ENCODE measurements at regions not wholly inside any gene's neighbourhood (a gene's known extent, or its start where the extent isn't known, plus 50 kb on each side); places are given as distances from the start of the nearest gene placed in this dataset.

DNA sequence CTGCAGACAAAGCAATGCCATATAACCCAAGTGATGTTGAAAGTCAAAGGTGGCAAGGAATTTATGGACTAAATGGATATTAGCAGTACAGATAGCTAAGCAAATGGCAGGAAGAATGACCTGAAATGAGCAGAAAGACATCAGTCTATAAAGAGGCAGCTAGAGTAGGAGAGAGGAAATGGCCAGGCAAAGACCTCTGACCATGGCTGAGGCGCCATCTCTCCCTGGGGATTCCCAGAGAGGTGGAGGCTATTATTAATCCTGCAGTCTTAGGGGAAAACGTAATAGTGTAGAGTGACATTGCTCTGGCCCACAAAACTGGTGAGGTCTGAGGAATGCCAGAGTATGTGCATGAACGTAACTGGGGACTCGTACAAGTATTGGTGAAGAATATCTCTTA lies 563.6 kb upstream of the PRMT6 start:
- in situ Hi-C loops (cut with HindIII; ENCODE audit: extremely low pct_ligation_motif_present, low pct_unique_long_range_greater_than_20kb): no loop called here

More for the DNA sequence above, 563.6 kb upstream of the PRMT6 start:
- TF ChIP-seq ATF7 (IDR thresholded peaks at IDR 0.05) (no peak), ATF7 (CRISPR knock-in tag; IDR thresholded peaks at IDR 0.05) (no peak), CHCHD3 (CRISPR knock-in tag; IDR thresholded peaks at IDR 0.05) (no peak), SP1 (IDR thresholded peaks at IDR 0.05) (no peak), SP1 (CRISPR knock-in tag; IDR thresholded peaks at IDR 0.05) (no peak), ARID4A (CRISPR knock-in tag; IDR thresholded peaks at IDR 0.05; ENCODE audit: borderline replicate concordance) (no peak), ZNF574 (CRISPR knock-in tag; IDR thresholded peaks at IDR 0.05) (no peak), ARHGAP35 (CRISPR knock-in tag; IDR thresholded peaks at IDR 0.05; ENCODE audit: borderline replicate concordance) (no peak), ZBTB37 (CRISPR knock-in tag; IDR thresholded peaks at IDR 0.05) (no peak)
- TF ChIP-seq, protein P1, sequence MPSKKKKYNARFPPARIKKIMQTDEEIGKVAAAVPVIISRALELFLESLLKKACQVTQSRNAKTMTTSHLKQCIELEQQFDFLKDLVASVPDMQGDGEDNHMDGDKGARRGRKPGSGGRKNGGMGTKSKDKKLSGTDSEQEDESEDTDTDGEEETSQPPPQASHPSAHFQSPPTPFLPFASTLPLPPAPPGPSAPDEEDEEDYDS (CRISPR knock-in tag; IDR thresholded peaks at IDR 0.05): no peak
- Histone ChIP-seq H3K36me3 (replicated peaks in 1 of 2; ENCODE audit: control insufficient read depth in 1 of 2, insufficient read depth in 2 of 2, low read length in 2 of 2) (no peaks in the 10 kb centered on the region), H2AFZ (ENCODE audit: low read length) (peak overlapping the region; percentile 15), H3K9me3 (ENCODE audit: low read length) (peaks cover 62% of the 10 kb centered on the region), H3K79me2 (ENCODE audit: insufficient read depth, low read length) (no peaks in the 10 kb centered on the region), H3K27me3 (ENCODE audit: control insufficient read depth in 1 of 2, insufficient read depth in 2 of 2, low read length in 2 of 2) (no peaks in the 10 kb centered on the region; a peak in 1 of 5 replicates), H4K20me1 (ENCODE audit: insufficient read depth, low read length) (no peaks in the 10 kb centered on the region), H3K4me1 (ENCODE audit: insufficient read depth, low read length) (no peaks in the 10 kb centered on the region), H3K9ac (ENCODE audit: insufficient read depth, low read depth, low read length) (no peak overlapping the region), H3K27ac (ENCODE audit: extremely low read length, insufficient read depth, low read length) (no peak overlapping the region), H3K4me3 (replicated peaks in 1 of 3; ENCODE audit: insufficient read depth in 1 of 3, low read depth in 2 of 3, low read length in 3 of 3) (no peak overlapping the region), H3K4me2 (ENCODE audit: low read depth, low read length) (no peak overlapping the region)
- POLR2A ChIA-PET: no interaction called here
- BruUV-seq (replicated peaks): no TSS peak
- no peak for ATAC-seq
- no peak for FAIRE-seq
- intact Hi-C loops (cut with micrococcal nuclease; ENCODE audit: unreplicated experiment): no loop called here
- CTCF ChIA-PET (ENCODE audit: low intra/inter-chr PET ratio, low total read pairs): no interaction called here
- no peak for DNase-seq (ENCODE audit: low spot score)
- WGBS (ENCODE audit: low lambda C conversion rate): 0% methylated on average over 4 of the region's 4 CpGs
